ENCODE measurements at regions not wholly inside any gene's neighbourhood (a gene's known extent, or its start where the extent isn't known, plus 50 kb on each side); places are given as distances from the start of the nearest gene placed in this dataset.

DNA sequence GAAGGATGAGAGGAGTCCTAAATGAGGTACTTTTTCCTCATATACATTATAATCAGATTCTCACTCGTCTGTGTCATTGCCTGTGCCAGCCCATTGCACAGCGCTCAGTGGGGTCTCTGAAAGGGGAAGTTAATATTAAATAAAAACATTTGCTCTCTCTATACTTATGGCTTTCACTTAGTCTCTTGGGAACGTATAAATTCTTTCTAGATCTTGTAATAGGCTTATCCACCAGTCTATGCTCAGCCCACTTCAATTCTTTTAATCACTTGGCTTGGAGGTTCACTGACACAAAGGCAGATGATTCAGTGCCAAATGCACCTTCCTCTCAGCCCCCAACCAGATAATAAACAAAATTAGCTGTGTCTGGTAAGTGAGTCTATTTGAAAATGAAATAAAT lies 164.3 kb upstream of the OGFRL1 start:
- no peak for DNase-seq (ENCODE audit: low read depth)

DNA sequence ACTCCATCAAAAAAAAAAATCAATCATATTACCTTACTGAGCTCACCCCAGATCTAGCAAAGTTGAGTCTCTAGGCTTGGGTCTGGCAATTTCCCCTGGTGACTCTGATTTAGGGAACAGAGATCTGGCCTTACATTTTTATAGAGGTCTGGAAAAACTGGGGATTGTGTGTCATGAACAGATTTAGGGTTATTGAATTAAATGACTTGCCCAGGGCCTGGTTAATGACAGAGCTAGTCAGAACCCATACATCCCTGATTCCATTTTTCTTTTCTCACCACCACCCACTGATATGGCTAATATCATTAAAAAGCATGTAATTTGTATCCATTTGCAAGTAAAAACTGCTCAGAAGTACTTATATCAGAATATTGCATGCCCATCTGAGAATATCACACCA lies 163.4 kb upstream of the OGFRL1 start:
- no peak for DNase-seq (ENCODE audit: low read depth)

DNA sequence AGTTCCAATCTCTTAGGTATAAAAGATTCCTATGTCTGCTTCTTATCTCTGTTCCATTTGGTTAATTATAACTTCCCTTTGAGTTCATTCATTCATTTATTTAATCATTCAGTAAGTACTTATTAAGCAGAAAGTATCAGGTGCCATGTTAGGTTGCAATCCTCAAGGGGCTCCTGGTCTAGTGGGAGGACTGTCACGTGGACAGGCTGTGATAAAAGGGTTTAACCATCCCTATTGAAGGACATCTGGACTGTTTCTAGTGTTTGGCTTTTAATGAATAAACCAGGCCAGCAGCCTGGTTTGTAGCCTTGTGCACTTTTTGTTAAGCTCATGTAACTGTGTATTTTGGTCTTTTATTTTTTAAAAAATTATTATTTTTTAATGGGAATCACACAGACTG lies 162.1 kb upstream of the OGFRL1 start:
- no peak for DNase-seq (ENCODE audit: low read depth)

DNA sequence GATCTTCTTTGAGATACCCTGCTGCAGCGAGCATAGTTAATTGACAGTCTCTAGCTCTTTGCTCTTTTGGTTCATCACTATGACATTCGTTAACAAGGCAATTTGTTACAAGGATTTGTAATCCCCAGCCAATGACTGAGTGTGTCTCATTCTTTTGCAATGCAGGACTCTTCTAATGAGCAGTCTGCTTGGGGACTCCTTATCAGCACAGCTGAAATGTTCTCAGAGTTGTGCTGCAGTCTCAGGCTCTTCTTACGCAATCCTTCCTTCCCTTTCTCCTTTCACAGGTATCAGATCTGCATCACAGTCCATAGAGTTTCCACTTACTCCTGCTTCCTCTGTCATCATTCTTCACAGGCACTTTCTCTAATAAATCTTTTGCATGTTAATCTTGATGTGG lies 161.2 kb upstream of the OGFRL1 start:
- no peak for DNase-seq (ENCODE audit: low read depth)

DNA sequence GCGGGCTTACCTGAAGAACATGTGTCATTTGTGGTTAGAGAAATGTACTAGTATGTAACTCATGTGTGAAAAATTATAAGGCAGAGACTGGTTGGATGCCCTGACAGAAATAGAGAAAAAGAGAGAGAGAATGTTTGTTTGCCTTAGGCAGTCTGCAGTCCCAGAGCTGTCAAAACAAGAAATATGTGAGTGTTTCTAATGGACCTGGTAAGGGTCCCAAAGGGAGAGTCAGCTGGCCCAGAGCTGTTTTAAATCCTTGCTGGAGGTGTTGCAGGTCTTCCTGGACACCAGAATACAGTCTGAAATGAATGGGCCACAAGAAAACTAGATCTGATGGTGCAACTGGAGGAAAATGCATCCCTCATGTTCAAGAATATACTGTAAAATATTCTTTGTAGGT lies 158.3 kb upstream of the OGFRL1 start:
- DNase-seq (ENCODE audit: low read depth): no peak

DNA sequence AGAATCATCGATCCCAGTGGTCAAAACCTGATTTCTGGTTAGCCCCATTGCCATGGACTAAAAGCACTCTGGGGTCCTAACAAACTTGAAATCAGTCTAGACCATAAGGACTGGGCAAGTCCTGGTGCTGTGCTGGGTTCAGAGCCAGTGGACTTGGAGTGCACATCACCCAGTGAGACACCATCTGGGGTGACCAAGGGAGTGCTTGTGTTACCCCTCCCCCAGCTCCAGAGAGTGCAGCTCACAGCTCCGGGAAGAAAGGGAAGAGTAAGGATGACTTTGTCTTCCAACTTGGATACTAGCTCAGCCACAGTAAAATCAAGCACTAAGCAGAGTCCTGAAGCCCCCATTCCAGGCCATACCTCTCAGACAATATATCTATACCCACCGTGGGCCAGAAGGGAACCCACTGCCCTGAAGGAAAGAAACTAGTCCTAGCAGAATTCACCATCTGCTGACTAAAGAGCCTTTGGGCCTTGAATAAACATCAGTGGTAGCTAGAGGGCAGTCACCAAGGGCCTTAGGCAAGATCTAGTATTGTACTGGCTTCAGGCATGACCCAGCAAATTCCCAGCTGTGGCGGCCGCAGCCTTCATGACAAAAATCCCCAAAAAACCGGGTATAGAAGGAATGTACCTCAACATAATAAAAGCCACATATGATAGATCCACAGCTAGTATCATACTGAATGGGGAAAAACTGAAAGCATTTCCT lies 153.5 kb upstream of the OGFRL1 start:
- no peak for DNase-seq (ENCODE audit: low read depth)

DNA sequence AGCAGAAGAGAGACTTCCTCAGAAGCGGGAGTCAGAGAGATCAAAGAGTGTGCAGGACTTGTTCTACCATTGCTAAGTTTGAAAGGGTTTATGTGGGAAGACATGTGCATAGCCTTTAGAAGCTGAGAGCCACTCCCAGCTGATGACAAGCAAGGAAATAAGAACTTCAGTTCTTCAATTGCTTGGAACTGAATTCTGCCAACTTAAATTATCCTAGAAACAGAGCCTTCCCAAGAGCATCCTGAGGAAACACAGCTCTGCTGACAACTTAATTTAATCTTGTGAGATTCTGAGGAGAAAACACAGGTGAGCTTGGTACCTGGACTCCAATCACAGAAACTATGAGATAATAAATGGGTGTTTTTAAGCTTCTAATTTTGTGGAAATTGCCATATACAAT lies 150.6 kb upstream of the OGFRL1 start:
- DNase-seq (ENCODE audit: low read depth): no peak

DNA sequence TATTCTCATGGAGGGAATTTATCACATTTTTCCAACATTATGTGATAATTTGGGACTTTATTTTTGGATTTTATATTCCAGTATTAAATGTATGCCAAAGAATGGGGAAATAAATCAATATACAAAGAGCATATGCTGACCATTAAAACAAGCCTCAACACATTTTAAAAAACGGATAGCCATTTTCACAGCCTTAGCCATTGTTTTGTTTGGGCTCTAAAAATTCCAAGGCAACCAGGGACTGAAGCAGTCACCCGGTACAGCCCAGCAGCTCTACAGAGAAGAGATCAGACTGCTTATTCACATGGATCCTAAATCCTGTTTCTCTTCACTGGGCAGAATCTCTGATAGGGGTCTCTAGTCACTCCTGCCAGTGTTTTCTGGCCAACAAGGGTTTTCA lies 150.2 kb upstream of the OGFRL1 start:
- no peak for DNase-seq (ENCODE audit: low read depth)

DNA sequence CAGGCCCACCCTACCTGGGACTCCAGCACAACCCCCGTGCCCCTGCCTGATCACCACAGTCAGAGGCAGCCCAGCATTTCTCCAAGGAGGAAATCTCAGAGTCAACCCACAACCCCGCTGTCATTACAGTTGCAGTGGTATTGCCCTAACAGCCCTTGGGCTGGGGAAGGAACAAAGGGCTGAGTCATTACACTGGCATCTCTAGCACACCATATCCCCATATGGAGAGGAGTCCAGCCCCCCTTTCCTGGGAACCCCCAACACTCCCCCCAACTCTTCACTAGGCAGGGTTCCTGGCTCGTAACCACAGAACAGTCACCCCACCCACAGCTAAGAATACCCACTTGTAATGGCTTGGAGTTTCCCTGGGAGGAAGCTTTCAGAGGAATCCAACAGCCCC lies 149.4 kb upstream of the OGFRL1 start:
- DNase-seq (ENCODE audit: low read depth): no peak

DNA sequence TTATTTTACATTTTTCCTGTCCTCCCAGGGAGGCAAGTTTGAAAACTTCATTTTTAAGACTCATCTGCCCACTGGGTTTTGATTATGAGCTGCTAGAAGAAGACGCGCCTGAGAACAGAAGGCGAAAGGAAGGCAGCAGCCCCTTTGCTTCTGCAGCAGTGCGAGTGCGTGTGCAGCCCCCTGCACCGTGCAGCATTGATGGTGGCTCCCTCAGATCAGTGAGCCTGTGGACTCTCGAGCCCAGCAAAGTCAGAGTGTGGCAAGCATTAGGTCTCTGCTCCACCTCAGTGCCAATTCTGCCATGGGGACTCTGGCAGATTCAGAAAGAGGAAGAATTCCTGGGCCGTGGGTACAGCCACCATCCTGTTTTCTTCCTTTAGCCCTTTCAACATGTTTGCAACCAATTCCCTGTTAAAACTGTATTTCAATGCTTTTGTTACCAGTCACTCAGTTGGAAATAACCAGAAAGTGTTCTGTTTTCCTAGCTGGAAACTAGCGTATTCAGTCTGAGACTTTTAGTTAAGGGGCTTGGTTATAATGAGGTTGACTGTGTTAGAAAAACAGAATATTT lies 134.8 kb upstream of the OGFRL1 start:
- DNase-seq (ENCODE audit: low read depth): no peak

DNA sequence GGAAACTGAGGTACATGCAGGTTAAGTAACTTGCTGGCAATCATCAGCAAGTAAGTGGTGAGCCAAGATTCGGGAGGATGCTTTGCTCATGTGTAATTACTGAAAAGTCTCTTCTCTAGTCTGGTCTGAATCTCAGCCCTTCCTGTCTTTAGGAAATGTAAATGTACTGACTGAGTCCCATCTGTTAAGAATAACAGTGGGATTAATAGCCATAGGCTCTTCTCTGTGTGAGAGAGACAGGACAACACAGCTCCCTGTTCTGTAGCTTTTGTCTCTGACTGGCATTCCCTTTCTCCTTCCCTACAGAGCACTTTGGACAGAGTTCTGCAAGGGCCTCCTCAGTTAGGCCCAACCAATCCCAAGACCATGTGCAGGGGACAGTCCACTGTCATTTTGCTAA lies 131.3 kb upstream of the OGFRL1 start:
- no peak for DNase-seq (ENCODE audit: low read depth)

DNA sequence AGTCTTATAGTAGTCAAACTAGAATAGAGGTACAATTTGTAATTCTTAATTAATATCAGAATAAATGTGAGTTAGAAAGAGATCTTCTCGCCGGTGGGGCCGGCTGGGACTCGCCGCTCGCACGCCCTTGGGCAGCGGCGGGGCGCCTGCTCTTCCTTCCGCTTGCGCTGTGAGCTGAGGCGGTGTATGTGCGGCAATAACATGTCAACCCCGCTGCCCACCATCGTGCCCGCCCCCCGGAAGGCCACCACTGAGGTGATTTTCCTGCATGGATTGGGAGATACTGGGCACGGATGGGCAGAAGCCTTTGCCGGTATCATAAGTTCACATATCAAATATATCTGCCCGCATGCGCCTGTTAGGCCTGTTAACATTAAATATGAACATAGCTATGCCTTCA lies 123.7 kb upstream of the OGFRL1 start:
- no peak for DNase-seq (ENCODE audit: low read depth)

DNA sequence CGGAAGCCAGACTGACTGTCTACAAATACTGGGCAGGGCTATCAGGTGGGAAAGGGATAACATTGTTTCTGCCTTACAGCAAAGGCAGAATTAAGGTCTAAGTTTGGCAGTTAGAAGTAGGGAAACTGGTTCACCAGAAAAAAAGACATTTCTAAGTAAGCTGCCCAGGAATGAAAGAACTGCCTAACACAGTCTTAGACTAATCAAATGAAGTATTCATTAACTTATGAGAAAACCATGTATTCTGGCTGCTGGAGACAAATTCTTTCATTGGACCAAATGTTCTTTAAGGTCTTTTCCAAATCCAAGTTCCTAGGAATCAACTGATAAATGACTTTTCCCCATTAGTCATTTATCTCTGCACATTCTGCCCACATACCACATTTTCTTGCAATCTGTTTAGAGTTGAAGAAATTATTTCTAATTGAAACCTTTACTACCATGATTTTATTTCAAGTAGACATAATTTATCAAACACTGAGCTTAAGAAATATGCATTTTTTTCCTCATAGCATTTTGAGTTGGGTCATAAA lies 120.3 kb upstream of the OGFRL1 start:
- no peak for DNase-seq (ENCODE audit: low read depth)

DNA sequence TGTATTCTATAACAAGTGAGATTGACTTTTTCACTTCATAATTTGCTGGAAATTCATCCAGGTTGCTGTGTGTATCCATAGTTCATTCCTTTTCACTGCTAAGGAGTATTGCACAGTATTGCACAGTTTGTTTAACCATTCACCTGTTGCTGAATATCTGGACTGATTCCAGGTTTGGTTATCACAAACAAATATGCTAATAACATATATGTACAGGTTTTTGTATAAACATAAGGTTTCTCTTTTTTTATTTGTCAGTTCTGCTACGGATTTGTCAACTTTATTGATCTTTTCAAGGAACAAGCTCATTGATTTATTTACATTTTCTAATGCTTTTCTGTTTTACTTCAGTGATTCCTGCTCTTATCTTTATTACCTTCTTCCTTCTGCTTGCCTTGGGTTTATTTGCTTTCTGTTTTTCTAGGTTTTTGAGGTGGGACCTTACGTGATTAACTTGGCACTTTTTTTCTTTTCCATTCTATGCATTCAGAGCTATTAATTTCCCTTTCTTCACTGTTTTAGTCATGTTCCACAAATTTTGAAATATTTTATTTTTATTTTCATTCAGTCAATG lies 117.0 kb upstream of the OGFRL1 start:
- no peak for DNase-seq (ENCODE audit: low read depth)

DNA sequence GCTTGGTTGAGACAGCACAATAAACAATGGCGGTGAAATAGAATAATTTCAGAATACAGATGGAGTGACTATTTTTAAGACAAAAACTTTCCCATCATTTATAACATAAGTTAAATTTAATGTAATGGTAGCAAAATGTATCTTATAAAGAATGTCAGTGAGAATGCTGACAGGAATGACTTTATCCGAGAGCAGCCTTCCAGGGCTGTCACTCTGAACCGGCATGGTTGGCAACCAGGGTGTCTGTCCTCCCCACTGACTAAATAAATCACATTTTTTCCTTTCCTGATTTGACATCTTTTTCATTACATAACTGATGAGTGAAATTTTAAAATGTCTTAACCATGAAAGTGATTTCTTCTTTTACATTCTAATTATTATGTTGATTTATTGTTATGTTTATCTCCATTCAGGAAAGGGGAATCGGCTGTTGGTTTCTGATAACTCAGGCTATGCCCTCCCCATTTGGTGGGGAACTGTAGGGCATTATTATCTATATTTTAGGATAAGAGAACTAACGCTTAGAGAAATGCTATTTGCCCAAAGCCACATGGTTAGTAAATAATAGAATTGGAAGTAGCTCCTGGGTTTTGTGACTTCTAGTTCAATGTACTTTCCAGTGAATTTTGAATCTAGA lies 109.2 kb upstream of the OGFRL1 start:
- DNase-seq (ENCODE audit: low read depth): no peak

DNA sequence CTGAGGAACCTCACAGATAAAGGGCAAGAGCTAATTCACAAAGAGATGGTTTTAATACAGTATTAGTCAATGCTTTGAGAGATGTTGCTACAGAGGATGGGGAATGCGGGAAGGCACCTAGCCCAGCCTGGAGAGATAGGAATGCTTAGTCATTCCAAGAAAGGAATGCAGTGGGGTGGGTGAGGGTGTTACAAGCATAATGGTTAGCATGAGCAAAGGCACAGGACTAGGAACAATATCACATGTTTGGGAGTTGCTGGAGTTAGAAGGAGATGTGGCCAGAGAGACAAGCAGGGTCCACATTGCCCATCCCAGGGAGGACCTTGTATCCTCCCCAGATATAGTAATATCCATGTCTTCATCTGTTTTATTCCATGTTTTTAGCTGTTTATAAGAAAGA lies 107.0 kb upstream of the OGFRL1 start:
- peak; percentile 80 for DNase-seq (ENCODE audit: low read depth)

DNA sequence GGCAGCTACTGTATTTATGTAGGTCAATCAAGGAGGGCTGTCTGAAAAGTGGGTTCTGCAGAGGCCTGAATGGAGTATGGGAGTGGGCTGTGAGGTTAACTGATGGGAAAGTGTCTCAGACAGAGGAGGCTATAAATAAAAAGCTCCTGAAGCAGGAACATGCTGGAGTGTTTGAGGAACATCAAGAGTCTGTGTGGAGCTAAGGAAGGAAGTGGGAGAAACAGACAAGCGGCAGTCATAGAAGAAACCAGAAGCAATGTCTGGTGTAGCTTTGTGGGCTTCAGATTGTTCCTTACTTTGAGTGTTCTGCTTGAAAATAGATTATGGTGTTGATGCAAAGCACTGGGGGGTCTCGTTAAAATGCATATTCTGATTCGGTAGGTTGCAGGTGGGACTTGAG lies 101.5 kb upstream of the OGFRL1 start:
- DNase-seq (ENCODE audit: low read depth): no peak

DNA sequence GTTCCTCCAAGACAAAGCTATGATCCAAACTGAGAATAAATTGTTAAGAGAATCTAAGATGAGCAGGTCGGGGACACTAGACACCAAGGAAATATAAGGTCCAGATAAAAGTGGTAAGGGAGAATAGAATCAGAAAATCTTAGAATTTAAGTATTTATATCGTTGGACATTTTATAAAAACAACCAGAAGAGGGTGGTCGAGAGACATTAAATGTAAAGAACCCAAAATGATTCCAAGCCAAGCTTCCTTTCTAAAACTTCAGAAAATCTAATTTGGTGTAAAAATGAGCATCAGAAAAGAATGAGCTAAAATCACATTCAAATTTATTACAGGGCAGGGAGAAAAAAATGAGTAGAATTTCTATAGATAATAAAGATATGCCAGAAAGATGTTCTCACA lies 97.8 kb upstream of the OGFRL1 start:
- no peak for DNase-seq (ENCODE audit: low read depth)

DNA sequence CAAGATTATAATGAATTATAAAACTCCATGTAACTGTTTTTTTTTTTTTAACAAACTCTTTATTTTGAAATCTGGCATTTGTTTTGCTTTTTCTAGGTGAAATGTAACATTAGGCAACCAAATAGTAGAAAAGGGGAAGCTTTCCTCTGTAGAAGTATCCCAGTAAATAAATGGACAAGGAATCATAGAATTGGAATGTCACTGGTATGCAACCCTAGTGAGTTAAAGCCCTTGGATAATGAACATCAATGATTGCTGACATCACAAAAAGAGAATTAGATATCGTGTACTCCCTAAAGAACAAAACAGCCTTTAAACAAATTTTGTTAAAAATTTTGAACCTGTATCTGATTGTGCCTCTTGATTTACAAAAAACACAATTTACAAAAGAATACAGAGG lies 93.9 kb upstream of the OGFRL1 start:
- peak; percentile 76 for DNase-seq (ENCODE audit: low read depth)

DNA sequence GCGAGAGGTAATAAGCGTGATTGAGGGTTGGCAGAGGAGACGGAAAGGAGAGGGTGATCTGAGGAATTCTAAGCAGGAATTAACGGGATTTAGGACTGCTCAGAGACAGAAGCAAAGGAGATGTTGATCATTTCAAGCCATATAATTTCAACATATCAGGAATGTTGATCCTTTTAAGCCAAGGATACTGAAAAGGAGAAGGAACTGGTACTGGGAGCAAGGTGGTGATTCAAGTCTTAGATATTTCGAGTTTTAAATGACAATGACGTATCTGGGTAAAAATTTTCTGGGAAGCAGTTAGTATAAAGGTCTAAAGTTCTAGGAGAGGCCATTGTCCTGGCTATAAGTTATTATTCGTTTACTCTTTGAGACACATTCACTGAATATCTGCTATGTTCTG lies 91.3 kb upstream of the OGFRL1 start:
- no peak for DNase-seq (ENCODE audit: low read depth)

DNA sequence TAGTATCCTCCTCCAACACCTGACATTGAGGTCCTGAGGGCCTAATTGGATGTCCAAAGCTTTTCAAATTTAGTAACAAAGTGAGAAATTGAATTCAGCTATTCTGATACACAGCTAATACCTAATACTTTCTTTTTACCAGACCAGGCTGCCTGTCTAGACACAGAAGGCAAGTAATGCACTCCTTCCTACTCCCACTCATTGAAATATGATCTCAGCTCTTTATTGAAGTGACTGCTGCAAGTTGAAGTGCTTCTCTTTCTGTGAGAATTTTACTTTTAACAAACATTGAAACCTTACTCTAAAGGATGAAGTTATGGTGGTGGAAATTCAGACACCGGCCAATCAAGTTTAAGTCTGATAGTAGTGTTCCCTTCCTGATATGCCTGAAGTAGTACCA lies 90.8 kb upstream of the OGFRL1 start:
- DNase-seq (ENCODE audit: low read depth): no peak

DNA sequence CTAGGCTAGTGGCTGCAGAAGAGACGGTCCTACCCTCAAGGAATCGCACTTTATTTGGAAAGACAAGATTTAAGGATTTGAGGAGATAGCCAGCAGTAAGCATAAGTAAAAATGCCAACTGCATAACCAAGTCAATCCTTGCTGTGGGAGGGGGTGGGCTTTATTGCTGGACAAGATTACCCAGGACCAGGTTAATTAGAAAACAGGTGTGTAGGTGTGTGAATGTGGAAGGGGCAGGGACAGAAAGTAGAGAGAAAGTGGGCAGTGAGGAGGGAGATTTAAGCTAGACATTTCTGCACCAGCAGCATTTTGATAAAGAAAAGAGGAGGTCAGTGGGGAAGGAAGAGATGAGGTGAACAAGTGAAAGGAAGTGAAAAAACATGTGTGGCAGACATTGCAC lies 89.7 kb upstream of the OGFRL1 start:
- DNase-seq (ENCODE audit: low read depth): no peak

DNA sequence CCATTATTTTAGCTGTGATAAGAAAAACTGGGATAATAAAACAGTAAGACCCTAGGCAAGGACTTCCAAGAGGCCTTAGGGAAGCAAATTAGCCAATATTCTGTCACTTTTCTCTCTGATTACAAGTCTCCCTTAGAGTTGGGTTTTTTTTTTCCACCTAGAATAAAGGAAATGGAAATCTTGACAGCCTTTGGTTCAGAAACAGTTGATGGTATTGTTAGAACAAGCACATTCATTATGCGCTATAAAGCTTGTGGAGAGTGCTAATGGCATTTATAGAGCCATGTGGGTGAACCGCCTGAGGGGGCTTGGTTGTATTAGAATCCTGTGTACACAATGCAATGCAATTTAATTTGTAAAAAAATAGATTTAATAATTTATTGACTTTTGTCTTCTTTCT lies 88.9 kb upstream of the OGFRL1 start:
- no peak for DNase-seq (ENCODE audit: low read depth)
